GM21515 (cell line): ENCODE measurements at regions not wholly inside any gene's neighbourhood (a gene's known extent, or its start where the extent isn't known, plus 50 kb on each side); places are given as distances from the start of the nearest gene placed in this dataset.
"Not testable (repeated sequence)": the region's sequence is repeated elsewhere in the genome, so short reads cannot be mapped to it uniquely, and the experiment has no call there.

ENCODE experiments used
- ATAC-seq: cut with Tn5 transposase; IDR thresholded peaks from one replicate; pipeline ENCODE4 v1.9.1; 2021; ENCODE audit not compliant: unreplicated experiment

- ATAC-seq: no peak
Measured at GRCh38 chr17:62206550-62206949, 141.5 kb upstream of the MED13 start.

GRCh38 chr17:62197156-62197555, 132.1 kb upstream of the MED13 start:
- ATAC-seq: not testable (repeated sequence)

DNA sequence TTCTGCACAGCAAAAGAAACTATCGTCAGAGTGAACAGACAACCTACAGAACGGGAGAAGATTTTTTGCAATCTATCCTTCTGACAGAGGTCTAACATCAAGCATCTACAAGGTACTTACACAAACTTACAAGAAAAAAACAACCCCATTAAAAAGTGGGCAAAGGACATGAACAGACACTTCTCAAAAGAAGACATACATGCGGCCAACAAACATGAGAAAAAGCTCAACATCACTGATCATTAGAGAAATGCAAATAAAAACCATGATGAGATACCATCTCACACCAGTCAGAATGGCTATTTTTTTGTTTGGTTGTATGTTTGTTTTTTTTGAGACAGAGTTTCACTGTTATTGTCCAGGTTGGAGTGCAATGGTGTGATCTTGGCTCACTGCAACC, 131.5 kb upstream of the MED13 start:
- not testable (repeated sequence) for ATAC-seq

DNA sequence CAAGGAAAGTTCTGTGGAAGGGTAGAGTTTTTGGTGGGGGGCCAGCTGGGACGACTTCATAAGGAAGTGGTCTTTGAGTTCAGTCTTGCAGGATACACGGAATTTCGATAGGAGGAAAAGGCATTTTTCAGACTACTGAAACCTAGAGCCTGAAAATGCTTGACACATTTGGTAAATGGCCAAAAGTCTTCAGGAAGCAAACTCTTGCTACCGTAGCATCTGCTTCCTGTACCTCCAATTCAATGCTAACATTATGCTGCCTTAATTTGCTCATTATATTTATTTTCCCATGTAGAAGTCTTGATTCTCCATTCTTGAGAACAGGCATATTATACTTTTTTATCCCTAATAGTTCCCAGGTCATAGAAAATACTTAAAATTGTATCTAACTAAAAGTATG, 129.3 kb upstream of the MED13 start:
- ATAC-seq: no peak

GRCh38 chr17:62193249-62193648, 128.2 kb upstream of the MED13 start:
- no peak for ATAC-seq

GRCh38 chr17:62191390-62192361, 126.6 kb upstream of the MED13 start:
- no peak for ATAC-seq

DNA sequence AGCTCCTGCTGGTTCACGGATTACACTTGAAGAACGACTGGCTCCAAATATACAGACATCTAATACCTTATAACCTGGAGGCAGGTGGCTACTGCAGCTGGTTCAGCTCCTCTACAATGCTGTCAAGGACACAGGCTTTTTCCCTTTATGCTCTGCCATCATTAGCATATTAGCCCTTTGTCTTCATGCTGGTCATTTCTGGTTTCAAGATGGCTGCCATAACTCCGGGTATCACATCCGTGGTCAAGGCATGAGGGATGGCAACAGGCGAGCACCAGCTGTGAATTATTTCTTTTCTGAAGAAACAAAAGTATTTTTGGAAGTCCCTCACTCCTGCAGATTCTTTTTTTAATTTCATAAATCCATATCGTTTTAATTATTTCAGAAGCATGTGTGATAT, 124.3 kb upstream of the MED13 start:
- no peak for ATAC-seq

- ATAC-seq: no peak
Measured at GRCh38 chr17:62188713-62189112, 123.6 kb upstream of the MED13 start.

GRCh38 chr17:62187681-62188080, 122.6 kb upstream of the MED13 start:
- no peak for ATAC-seq

GRCh38 chr17:62186841-62187240, 121.8 kb upstream of the MED13 start:
- ATAC-seq: no peak

DNA sequence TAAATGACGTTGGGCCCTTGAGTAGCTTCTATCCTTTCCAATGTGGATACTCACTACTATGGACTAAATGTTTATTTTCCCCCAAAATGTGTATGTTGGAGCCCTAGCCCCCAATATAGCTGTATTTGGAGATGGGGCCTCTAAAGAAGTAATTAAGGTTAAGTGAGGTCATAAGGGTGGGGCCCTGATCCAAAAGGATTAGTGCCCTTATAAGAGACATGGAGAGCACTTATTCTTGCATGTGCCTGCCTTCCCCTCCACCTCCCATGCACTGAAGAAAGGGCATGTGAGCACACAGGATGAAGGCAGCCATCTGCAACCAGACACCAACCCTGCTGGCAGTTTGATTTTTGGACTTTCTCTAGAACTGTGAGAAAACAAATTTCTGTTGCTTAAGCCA, 115.7 kb upstream of the MED13 start:
- ATAC-seq: no peak

- ATAC-seq: no peak
Measured at GRCh38 chr17:62179525-62180161, 114.6 kb upstream of the MED13 start.

DNA sequence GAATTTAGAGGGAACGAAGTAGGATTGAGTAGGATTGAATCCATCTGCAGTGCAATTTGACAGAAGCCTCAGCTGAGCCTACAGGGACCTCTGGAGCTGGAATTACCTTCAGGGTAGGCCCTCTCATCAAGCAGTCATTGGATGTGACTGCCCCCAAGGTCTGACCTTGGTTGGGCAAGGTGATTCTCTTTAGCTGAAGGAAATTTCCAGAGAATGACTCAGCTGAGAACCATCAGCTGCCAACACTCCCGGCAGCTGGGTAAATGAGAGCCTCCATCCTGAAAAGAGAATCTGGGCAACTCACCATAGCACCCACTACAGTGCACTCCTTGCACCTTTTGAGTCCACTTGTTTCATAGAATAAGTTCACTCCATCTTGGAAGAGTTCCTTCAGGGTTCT, 113.5 kb upstream of the MED13 start:
- ATAC-seq: no peak

- no peak for ATAC-seq
Measured at GRCh38 chr17:62172492-62173291, 107.6 kb upstream of the MED13 start.

GRCh38 chr17:62167076-62167475, 102.0 kb upstream of the MED13 start:
- no peak for ATAC-seq

DNA sequence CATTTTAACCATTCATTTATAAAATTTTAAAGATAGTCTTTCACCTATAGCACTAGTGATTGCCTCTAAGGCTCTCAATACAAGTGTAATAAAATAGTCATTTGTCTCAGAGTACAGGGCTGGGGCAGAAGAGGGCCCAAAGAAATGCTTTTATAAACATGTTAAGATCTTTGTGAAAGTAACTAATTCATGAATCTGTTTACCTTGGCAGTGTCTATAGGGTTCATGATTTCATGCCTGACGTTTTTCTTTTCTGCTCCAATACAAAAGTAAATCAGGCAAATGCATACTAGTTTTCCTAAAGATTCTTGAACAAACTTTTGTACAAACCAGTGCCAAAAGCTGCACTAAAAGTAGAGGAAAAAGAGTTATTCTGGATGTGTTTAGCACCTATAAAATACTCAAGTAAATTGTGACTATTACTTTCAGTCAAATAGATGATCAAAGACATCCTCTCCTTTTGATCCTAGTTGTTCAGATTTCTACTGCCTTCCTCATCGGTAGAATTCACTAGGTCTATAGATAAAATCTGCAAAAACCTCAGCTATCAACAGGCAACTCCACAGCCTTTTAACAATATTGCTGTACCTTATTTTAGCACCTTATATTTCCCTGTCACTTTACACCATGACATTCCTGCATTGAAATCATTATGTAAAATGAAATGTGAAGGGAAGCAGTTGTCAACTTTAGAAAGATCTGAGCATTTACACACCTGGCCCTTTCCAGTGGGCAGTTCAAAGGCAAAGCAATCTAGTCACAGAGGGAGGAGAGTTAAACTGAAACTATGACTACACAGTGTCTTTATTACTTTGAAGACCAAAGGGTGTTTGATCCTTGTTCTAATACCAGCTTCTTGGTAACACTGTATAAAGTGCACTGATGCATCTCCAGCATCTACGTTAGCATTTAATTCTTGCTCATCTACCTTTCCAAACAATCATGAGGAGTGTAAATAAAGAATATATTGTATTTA, 100.0 kb upstream of the MED13 start:
- ATAC-seq: no peak

GRCh38 chr17:62163847-62164246, 98.8 kb upstream of the MED13 start:
- no peak for ATAC-seq

DNA sequence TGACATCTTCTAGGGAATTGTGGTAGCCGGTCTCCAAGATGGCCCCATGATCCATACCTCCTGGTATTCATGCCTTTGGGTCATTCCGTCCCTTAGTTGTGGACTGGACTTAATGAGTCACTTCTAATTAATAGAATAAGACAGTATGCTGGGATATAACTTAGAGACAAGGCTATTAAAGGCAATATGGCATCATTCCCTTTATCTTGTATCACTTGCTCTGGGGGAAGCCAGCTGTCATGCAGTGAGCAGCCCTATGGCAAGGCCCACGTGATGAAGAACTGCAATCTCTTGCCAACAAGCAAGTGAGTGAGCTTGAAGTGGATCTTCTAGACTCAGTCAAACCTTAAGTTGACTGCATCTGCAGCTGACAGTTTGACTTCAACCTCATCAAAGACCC, 97.8 kb upstream of the MED13 start:
- ATAC-seq: no peak

- no peak for ATAC-seq
Measured at GRCh38 chr17:62161405-62162148, 96.5 kb upstream of the MED13 start.

DNA sequence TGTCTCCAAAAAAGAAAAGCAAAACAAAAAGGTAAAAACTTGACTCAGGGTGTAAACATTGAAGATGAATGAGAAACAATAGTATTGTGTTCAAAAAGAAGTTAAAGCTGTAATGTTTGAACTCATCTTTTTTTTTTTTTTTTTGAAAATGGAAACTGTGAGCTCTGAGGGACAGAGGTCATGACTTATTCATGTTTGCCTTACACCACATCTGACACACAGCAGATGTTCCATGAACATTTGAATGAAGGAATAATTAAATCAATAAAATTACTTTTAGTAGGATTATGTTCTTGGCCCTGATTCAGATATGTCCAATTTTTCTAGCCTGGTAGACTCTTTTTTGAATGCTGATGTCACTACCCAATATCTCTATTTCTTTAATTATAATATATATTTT, 95.7 kb upstream of the MED13 start:
- no peak for ATAC-seq
